HCT116 (cell line): ENCODE measurements at regions not wholly inside any gene's neighbourhood (a gene's known extent, or its start where the extent isn't known, plus 50 kb on each side); places are given as distances from the start of the nearest gene placed in this dataset.

Experiments
- ATAC-seq: fragments of 200-7000 bp; cut with Tn5 transposase; 2 replicates; pipeline ENCODE4 v1.9.1; 2020; ENCODE audit warnings: mild to moderate bottlenecking, moderate library complexity
- BruUV-seq: library from RNA; stranded (reverse); fragments of 400-500 nt; replicated peaks from 2 replicates; lab custom pipeline; 2021; lab: Mats Ljungman, UMichigan
- CTCF ChIA-PET: fragments of 300-600 bp; sonication (Branson Sonifier 250); formaldehyde crosslinking; loops from one replicate; lab custom pipeline; 2021; ENCODE audit warnings: antibody characterized with exemption; lab: Charles Lee
- POLR2A ChIA-PET: fragments of 300-600, 350-600 bp; sonication (Branson Sonifier 250); formaldehyde crosslinking; loops from one replicate; lab custom pipeline; 2021; ENCODE audit warnings: antibody characterized with exemption; lab: Charles Lee
- RAD21 ChIA-PET, 2 experiments: fragments of 300-600 bp; sonication (Branson Sonifier 250); formaldehyde crosslinking; loops; one replicate each; lab custom pipeline; 2023; ENCODE audit warnings: low total read pairs in 2 of 2; ENCODE audit not compliant: uncharacterized antibody in 2 of 2, unreplicated experiment in 2 of 2, low non-redundant PET in 1 of 2; lab: Charles Lee
- DNase-seq: peaks from one replicate; pipeline ENCODE4 v3.0.0-alpha.2; 2010; ENCODE audit warnings: low read depth, low spot score
- H2AFZ ChIP-seq: fragments of 200-600 bp; shearing (Covaris generic), sonication (generic); 2 replicates; pipeline ENCODE4 v1.6.1; 2017; ENCODE audit warnings: low read depth, mixed run types, mixed read lengths, antibody characterized with exemption, low read length; ENCODE audit not compliant: poor library complexity, severe bottlenecking
- H3K27ac ChIP-seq: 2 replicates; pipeline ENCODE4 v1.5.1; 2012; ENCODE audit warnings: low read depth, low read length
- H3K27me3 ChIP-seq: fragments of 200-600 bp; sonication (generic); 2 replicates; pipeline ENCODE4 v1.6.1; 2016; ENCODE audit warnings: mixed run types, low read length, mixed read lengths; ENCODE audit not compliant: insufficient read depth
- H3K36me3 ChIP-seq, 2 experiments: fragments of 200-500 bp in 1 of 2; fragments of 200-600 bp in 1 of 2; sonication (Bioruptor generic) in 1 of 2; sonication (generic) in 1 of 2; 2 replicates each; pipeline versions ENCODE4 v1.5.1 to v1.6.1; 2014 to 2016; ENCODE audit warnings: low read length in 2 of 2, inconsistent platforms in 1 of 2, mixed read lengths in 1 of 2, mixed run types in 1 of 2; ENCODE audit not compliant: insufficient read depth in 2 of 2, control insufficient read depth in 1 of 2
- H3K4me1 ChIP-seq, 2 experiments: fragments of 200-600 bp in 1 of 2; sonication (generic) in 1 of 2; 2 replicates each; pipeline versions ENCODE4 v1.5.1 to v1.6.1; 2012 to 2017; ENCODE audit warnings: low read length in 2 of 2, inconsistent platforms in 1 of 2, mild to moderate bottlenecking in 1 of 2, mixed read lengths in 1 of 2, mixed run types in 1 of 2, moderate library complexity in 1 of 2; ENCODE audit not compliant: insufficient read depth in 2 of 2, control insufficient read depth in 1 of 2
- H3K4me2 ChIP-seq: fragments of 200-600 bp; sonication (generic); 2 replicates; pipeline ENCODE4 v1.6.1; 2017; ENCODE audit warnings: mixed run types, low read length, mixed read lengths
- H3K4me3 ChIP-seq, 2 experiments: fragments of 200-600 bp in 1 of 2; sonication (generic) in 1 of 2; replicated peaks in 1 of 2; 2 replicates each; pipeline ENCODE4 v1.5.1; 2011 to 2016; ENCODE audit warnings: low read length in 2 of 2, control low read depth in 1 of 2, low read depth in 1 of 2, mild to moderate bottlenecking in 1 of 2, mixed read lengths in 1 of 2, mixed run types in 1 of 2
- H3K79me2 ChIP-seq: fragments of 200-600 bp; sonication (generic); 2 replicates; pipeline ENCODE4 v1.6.1; 2017; ENCODE audit warnings: mild to moderate bottlenecking, mixed run types, low read length, moderate library complexity, mixed read lengths; ENCODE audit not compliant: insufficient read depth
- H3K9ac ChIP-seq: fragments of 200-600 bp; sonication (generic); 2 replicates; pipeline ENCODE4 v1.6.1; 2016; ENCODE audit warnings: low read length, mixed read lengths
- H3K9me2 ChIP-seq: fragments of 200-600 bp; sonication (generic), shearing (Covaris generic); 2 replicates; pipeline ENCODE4 v1.6.1; 2017; ENCODE audit warnings: mixed run types, mild to moderate bottlenecking, moderate library complexity; ENCODE audit not compliant: insufficient read depth
- H3K9me3 ChIP-seq, 2 experiments: fragments of 200-500 bp in 1 of 2; fragments of 200-600 bp in 1 of 2; sonication (Bioruptor generic) in 1 of 2; sonication (generic) in 1 of 2; 2 replicates each; pipeline ENCODE4 v1.6.1; 2014 to 2017; ENCODE audit warnings: low read length in 2 of 2, mixed read lengths in 2 of 2, inconsistent platforms in 1 of 2, low read depth in 1 of 2, mild to moderate bottlenecking in 1 of 2, mixed run types in 1 of 2, moderate library complexity in 1 of 2; ENCODE audit not compliant: control insufficient read depth in 1 of 2, insufficient read depth in 1 of 2
- H4K20me1 ChIP-seq: fragments of 200-600 bp; sonication (generic), shearing (Covaris generic); 2 replicates; pipeline ENCODE4 v1.6.1; 2017; ENCODE audit warnings: mixed run types, mild to moderate bottlenecking, moderate library complexity; ENCODE audit not compliant: insufficient read depth
- CEBPB ChIP-seq: IDR thresholded peaks from 2 replicates; pipeline ENCODE4 v1.6.1; 2012; ENCODE audit warnings: low read depth
- CTCF ChIP-seq, 3 experiments: fragments of 200-600 bp in 1 of 3; sonication (generic) in 1 of 3; IDR thresholded peaks in 2 of 3; conservative IDR thresholded peaks in 1 of 3; 2 replicates each; pipeline ENCODE4 v1.5.1; 2012 to 2017; ENCODE audit warnings: low read depth in 2 of 3, low read length in 2 of 3, antibody characterized with exemption in 1 of 3, borderline replicate concordance in 1 of 3, control low read depth in 1 of 3, mild to moderate bottlenecking in 1 of 3, mixed read lengths in 1 of 3, mixed run types in 1 of 3, moderate library complexity in 1 of 3; ENCODE audit not compliant: insufficient read depth in 1 of 3
- MAX ChIP-seq: IDR thresholded peaks from 2 replicates; pipeline ENCODE4 v1.6.1; 2012
- POLR2A ChIP-seq: IDR thresholded peaks from 2 replicates; pipeline ENCODE4 v1.7.0; 2011; ENCODE audit warnings: borderline replicate concordance; ENCODE audit not compliant: insufficient read depth, insufficient read length; ENCODE audit errors: extremely low read depth
- POLR2AphosphoS5 ChIP-seq: IDR thresholded peaks from 2 replicates; pipeline ENCODE4 v1.6.1; 2011; ENCODE audit warnings: mild to moderate bottlenecking, low read depth, low read length, moderate library complexity
- RAD21 ChIP-seq: IDR thresholded peaks from 2 replicates; pipeline ENCODE4 v1.6.1; 2012; ENCODE audit warnings: low read depth, mild to moderate bottlenecking
- SRF ChIP-seq: IDR thresholded peaks from 2 replicates; pipeline ENCODE4 v1.6.1; 2012; ENCODE audit warnings: low read depth
- ZFX ChIP-seq: fragments of 450-650 bp; IDR thresholded peaks from 2 replicates; pipeline ENCODE4 v1.6.1; 2017
- ZNF274 ChIP-seq: fragments of 200-500 bp; sonication (Bioruptor generic); IDR thresholded peaks from 2 replicates; pipeline ENCODE4 v1.6.1; 2014; ENCODE audit warnings: mild to moderate bottlenecking, low read depth, low read length, inconsistent platforms
- intact Hi-C: fragments of 100-400 bp; cut with micrococcal nuclease; formaldehyde crosslinking; loops from 2 replicates; pipeline ENCODE4 v1.10.0; 2022
- TF ChIP-seq, protein P1 (sequence below): IDR thresholded peaks from 2 replicates; pipeline ENCODE4 v1.6.1; 2012
- TF ChIP-seq, protein P2 (sequence below): IDR thresholded peaks from 2 replicates; pipeline ENCODE4 v1.6.1; 2011; ENCODE audit warnings: mild to moderate bottlenecking, low read length, moderate library complexity; ENCODE audit not compliant: insufficient replicate concordance; ENCODE audit errors: extremely low read depth

- POLR2A ChIA-PET: no interaction called here
- TF ChIP-seq, protein P1, sequence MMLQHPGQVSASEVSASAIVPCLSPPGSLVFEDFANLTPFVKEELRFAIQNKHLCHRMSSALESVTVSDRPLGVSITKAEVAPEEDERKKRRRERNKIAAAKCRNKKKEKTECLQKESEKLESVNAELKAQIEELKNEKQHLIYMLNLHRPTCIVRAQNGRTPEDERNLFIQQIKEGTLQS: no peak
- TF ChIP-seq MAX (no peak), POLR2AphosphoS5 (no peak), CTCF (IDR thresholded peaks at IDR 0.05 in 2 of 3, conservative IDR thresholded peaks at IDR 0.05 in 1 of 3; ENCODE audit: borderline replicate concordance in 1 of 3, insufficient read depth in 1 of 3, low read depth in 2 of 3, low read length in 2 of 3) (no peak), ZFX (no peak), SRF (no peak), RAD21 (no peak), CEBPB (no peak), POLR2A (no peak), ZNF274 (no peak)
- TF ChIP-seq, protein P2, sequence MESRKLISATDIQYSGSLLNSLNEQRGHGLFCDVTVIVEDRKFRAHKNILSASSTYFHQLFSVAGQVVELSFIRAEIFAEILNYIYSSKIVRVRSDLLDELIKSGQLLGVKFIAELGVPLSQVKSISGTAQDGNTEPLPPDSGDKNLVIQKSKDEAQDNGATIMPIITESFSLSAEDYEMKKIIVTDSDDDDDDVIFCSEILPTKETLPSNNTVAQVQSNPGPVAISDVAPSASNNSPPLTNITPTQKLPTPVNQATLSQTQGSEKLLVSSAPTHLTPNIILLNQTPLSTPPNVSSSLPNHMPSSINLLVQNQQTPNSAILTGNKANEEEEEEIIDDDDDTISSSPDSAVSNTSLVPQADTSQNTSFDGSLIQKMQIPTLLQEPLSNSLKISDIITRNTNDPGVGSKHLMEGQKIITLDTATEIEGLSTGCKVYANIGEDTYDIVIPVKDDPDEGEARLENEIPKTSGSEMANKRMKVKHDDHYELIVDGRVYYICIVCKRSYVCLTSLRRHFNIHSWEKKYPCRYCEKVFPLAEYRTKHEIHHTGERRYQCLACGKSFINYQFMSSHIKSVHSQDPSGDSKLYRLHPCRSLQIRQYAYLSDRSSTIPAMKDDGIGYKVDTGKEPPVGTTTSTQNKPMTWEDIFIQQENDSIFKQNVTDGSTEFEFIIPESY: no peak
- intact Hi-C loops: no loop called here
These were observed 448.2 kb downstream of the PCDH10 start for GRCh38 chr4:133597251-133597650.

More at GRCh38 chr4:133597251-133597650, 448.2 kb downstream of the PCDH10 start:
- BruUV-seq: no TSS peak
- Histone ChIP-seq H3K27me3 (no peaks in the 10 kb centered on the region), H3K27ac (no peak overlapping the region), H3K4me2 (no peak overlapping the region), H3K9me2 (no peaks in the 10 kb centered on the region), H3K4me1 (no peaks in the 10 kb centered on the region), H3K9ac (no peak overlapping the region), H3K79me2 (no peaks in the 10 kb centered on the region), H3K9me3 (no peaks in the 10 kb centered on the region), H2AFZ (no peak overlapping the region), H4K20me1 (no peaks in the 10 kb centered on the region), H3K4me3 (no peak overlapping the region), H3K36me3 (no peaks in the 10 kb centered on the region)
- ChIA-PET CTCF (no interaction called here), RAD21 (no interaction called here)
- ATAC-seq: no peak
- DNase-seq: no peak
